Epithelial cell of proximal tubule (primary cell): ENCODE measurements at regions not wholly inside any gene's neighbourhood (a gene's known extent, or its start where the extent isn't known, plus 50 kb on each side); places are given as distances from the start of the nearest gene placed in this dataset.

ENCODE experiments used
- DNase-seq: peaks from one replicate; pipeline ENCODE4 v3.0.0-alpha.2; 2011; ENCODE audit warnings: low read depth
- H3K4me3 ChIP-seq: 2 replicates; pipeline ENCODE4 v1.5.1; 2011; ENCODE audit warnings: low read depth, mild to moderate bottlenecking, low read length
- CTCF ChIP-seq: conservative IDR thresholded peaks from 2 replicates; pipeline ENCODE4 v1.5.1; 2012; ENCODE audit warnings: low read depth, mild to moderate bottlenecking, low read length

- no peak for TF ChIP-seq CTCF
- H3K4me3 ChIP-seq, result no peak overlapping the region
- no peak for DNase-seq
These were observed 1197.4 kb upstream of the ADGRL3 start for GRCh38 chr4:60002603-60003337.

- no peak overlapping the region for H3K4me3 ChIP-seq
- no peak for DNase-seq
- TF ChIP-seq CTCF, result no peak
These were observed 1186.5 kb upstream of the ADGRL3 start for GRCh38 chr4:60013464-60014184.

GRCh38 chr4:60016971-60017370 lies 1183.2 kb upstream of the ADGRL3 start:
- no peak overlapping the region for H3K4me3 ChIP-seq
- DNase-seq, result no peak
- no peak for TF ChIP-seq CTCF

GRCh38 chr4:60019180-60019579 lies 1180.9 kb upstream of the ADGRL3 start:
- no peak for DNase-seq
- no peak for TF ChIP-seq CTCF
- no peak overlapping the region for H3K4me3 ChIP-seq

- no peak overlapping the region for H3K4me3 ChIP-seq
- DNase-seq, result no peak
- TF ChIP-seq CTCF, result no peak
These were observed 1180.2 kb upstream of the ADGRL3 start for GRCh38 chr4:60019946-60020345.

GRCh38 chr4:60020389-60020788 lies 1179.7 kb upstream of the ADGRL3 start:
- DNase-seq, result no peak
- H3K4me3 ChIP-seq, result no peak overlapping the region
- TF ChIP-seq CTCF, result no peak
